ENCODE measurements at regions not wholly inside any gene's neighbourhood (a gene's known extent, or its start where the extent isn't known, plus 50 kb on each side); places are given as distances from the start of the nearest gene placed in this dataset.

- no peak for TF ChIP-seq CTCF (IDR thresholded peaks at IDR 0.05; ENCODE audit: low read depth, low read length, poor library complexity, severe bottlenecking)
- no peak for TF ChIP-seq EZH2phosphoT487 (IDR thresholded peaks at IDR 0.05; ENCODE audit: borderline replicate concordance, low read length)
These were observed 112.8 kb upstream of the RBMS3 start for GRCh38 chr3:29168081-29168480.

Measured in DOHH2 (cell line).